ENCODE measurements at regions not wholly inside any gene's neighbourhood (a gene's known extent, or its start where the extent isn't known, plus 50 kb on each side); places are given as distances from the start of the nearest gene placed in this dataset.
"Not testable (repeated sequence)": the region's sequence is repeated elsewhere in the genome, so short reads cannot be mapped to it uniquely, and the experiment has no call there.

GRCh38 chr6:121549736-121550135 lies 114.3 kb downstream of the GJA1 start:
- no peak for DNase-seq

- DNase-seq, result no peak
Observed at GRCh38 chr6:121550491-121551010, 115.1 kb downstream of the GJA1 start.

GRCh38 chr6:121555201-121555600 lies 119.8 kb downstream of the GJA1 start:
- no peak for DNase-seq

- not testable (repeated sequence) for DNase-seq
Observed at GRCh38 chr6:121556149-121556548, 120.7 kb downstream of the GJA1 start.

GRCh38 chr6:121557146-121557940 lies 121.9 kb downstream of the GJA1 start:
- DNase-seq, result no peak

GRCh38 chr6:121559611-121560269 lies 124.3 kb downstream of the GJA1 start:
- DNase-seq, result no peak

GRCh38 chr6:121560476-121560875 lies 125.0 kb downstream of the GJA1 start:
- DNase-seq, result no peak

GRCh38 chr6:121563286-121563685 lies 127.8 kb downstream of the GJA1 start:
- DNase-seq, result no peak

GRCh38 chr6:121564529-121564928 lies 129.1 kb downstream of the GJA1 start:
- not testable (repeated sequence) for DNase-seq

GRCh38 chr6:121571455-121571854 lies 136.0 kb downstream of the GJA1 start:
- DNase-seq, result no peak

GRCh38 chr6:121573481-121573880 lies 138.0 kb downstream of the GJA1 start:
- no peak for DNase-seq

GRCh38 chr6:121578216-121578615 lies 142.8 kb downstream of the GJA1 start:
- DNase-seq, result no peak

GRCh38 chr6:121579478-121579877 lies 144.0 kb downstream of the GJA1 start:
- no peak for DNase-seq

- DNase-seq, result no peak
Observed at GRCh38 chr6:121581327-121581726, 145.9 kb downstream of the GJA1 start.

- DNase-seq, result no peak
Observed at GRCh38 chr6:121582262-121582661, 146.8 kb downstream of the GJA1 start.

- no peak for DNase-seq
Observed at GRCh38 chr6:121584586-121585369, 149.3 kb downstream of the GJA1 start.

- DNase-seq, result no peak
Observed at GRCh38 chr6:121590438-121590837, 155.0 kb downstream of the GJA1 start.

GRCh38 chr6:121590916-121591315 lies 155.5 kb downstream of the GJA1 start:
- no peak for DNase-seq

GRCh38 chr6:121592261-121592935 lies 157.0 kb downstream of the GJA1 start:
- no peak for DNase-seq

GRCh38 chr6:121593011-121593641 lies 157.7 kb downstream of the GJA1 start:
- no peak for DNase-seq

GRCh38 chr6:121594053-121594452 lies 158.6 kb downstream of the GJA1 start:
- DNase-seq, result no peak

GRCh38 chr6:121595646-121596045 lies 160.2 kb downstream of the GJA1 start:
- no peak for DNase-seq

All from NCI-H510A (cell line).